RWPE1 (cell line): ENCODE measurements at regions not wholly inside any gene's neighbourhood (a gene's known extent, or its start where the extent isn't known, plus 50 kb on each side); places are given as distances from the start of the nearest gene placed in this dataset.
"Not testable (repeated sequence)": the region's sequence is repeated elsewhere in the genome, so short reads cannot be mapped to it uniquely, and the experiment has no call there.

Source experiments
- CTCF ChIA-PET: fragments of 350-600 bp; sonication (Branson Sonifier 250); formaldehyde crosslinking; extraction: SDS; loops from one replicate; lab custom pipeline; 2021; lab: Yijun Ruan, JAX
- POLR2A ChIA-PET: fragments of 400-600 bp; formaldehyde crosslinking; extraction: SDS; loops from one replicate; lab custom pipeline; 2020; ENCODE audit warnings: antibody characterized with exemption; ENCODE audit not compliant: low non-redundant PET; lab: Yijun Ruan, JAX
- DNase-seq: peaks from one replicate; pipeline ENCODE4 v3.0.0; 2012; ENCODE audit warnings: low spot score
- H3K27ac ChIP-seq: fragments of 450-650 bp; 2 replicates; pipeline ENCODE4 v1.5.1; 2017
- TF ChIP-seq, protein P1 (sequence below): fragments of 450-650 bp; conservative IDR thresholded peaks from 2 replicates; pipeline ENCODE4 v1.5.1; 2017; ENCODE audit warnings: low read depth, mild to moderate bottlenecking

GRCh38 chr4:169921732-169922131 lies 104.5 kb downstream of the MFAP3L start:
- ChIA-PET CTCF (no interaction called here), POLR2A (no interaction called here)
- TF ChIP-seq, protein P1, sequence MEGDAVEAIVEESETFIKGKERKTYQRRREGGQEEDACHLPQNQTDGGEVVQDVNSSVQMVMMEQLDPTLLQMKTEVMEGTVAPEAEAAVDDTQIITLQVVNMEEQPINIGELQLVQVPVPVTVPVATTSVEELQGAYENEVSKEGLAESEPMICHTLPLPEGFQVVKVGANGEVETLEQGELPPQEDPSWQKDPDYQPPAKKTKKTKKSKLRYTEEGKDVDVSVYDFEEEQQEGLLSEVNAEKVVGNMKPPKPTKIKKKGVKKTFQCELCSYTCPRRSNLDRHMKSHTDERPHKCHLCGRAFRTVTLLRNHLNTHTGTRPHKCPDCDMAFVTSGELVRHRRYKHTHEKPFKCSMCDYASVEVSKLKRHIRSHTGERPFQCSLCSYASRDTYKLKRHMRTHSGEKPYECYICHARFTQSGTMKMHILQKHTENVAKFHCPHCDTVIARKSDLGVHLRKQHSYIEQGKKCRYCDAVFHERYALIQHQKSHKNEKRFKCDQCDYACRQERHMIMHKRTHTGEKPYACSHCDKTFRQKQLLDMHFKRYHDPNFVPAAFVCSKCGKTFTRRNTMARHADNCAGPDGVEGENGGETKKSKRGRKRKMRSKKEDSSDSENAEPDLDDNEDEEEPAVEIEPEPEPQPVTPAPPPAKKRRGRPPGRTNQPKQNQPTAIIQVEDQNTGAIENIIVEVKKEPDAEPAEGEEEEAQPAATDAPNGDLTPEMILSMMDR, result no peak
- no peak for DNase-seq
- no peak overlapping the region for H3K27ac ChIP-seq

- TF ChIP-seq, protein P1, result no peak
- no peak for DNase-seq
- CTCF ChIA-PET, result no interaction called here
- POLR2A ChIA-PET, result no interaction called here
- no peak overlapping the region for H3K27ac ChIP-seq
Observed at GRCh38 chr4:169921237-169921636, 105.0 kb downstream of the MFAP3L start.

- H3K27ac ChIP-seq, POLR2A ChIA-PET, DNase-seq: not testable (repeated sequence)
- CTCF ChIA-PET, result interaction anchor here (0.6 kb wide), 1 partner anchor 129 kb away, joined by 3 read pairs; no protein-coding TSS in a partner anchor
Observed at GRCh38 chr4:169919194-169920124, 106.7 kb downstream of the MFAP3L start.

DNA sequence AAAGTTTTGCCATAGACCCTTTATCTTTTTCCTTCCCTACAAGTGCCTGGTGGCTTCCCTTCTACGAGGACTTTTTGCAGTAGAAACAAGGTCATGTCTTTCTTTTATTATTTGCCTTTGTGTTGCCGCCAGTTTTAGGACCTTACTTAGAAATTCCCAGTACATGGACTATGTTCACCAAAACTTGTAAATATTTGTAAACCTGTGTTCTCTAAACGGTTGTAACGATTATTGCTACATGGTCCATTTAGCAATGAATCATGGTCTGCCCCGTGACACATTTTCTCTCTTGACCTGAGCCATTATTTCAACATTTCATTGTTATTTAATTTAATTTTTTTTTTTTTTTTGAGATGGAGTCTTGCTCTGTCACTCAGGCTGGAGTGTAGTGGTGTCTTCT lies 110.7 kb downstream of the MFAP3L start:
- ChIA-PET POLR2A (no interaction called here), CTCF (no interaction called here)
- TF ChIP-seq, protein P1, result no peak
- DNase-seq, result no peak
- H3K27ac ChIP-seq, result no peak overlapping the region

DNA sequence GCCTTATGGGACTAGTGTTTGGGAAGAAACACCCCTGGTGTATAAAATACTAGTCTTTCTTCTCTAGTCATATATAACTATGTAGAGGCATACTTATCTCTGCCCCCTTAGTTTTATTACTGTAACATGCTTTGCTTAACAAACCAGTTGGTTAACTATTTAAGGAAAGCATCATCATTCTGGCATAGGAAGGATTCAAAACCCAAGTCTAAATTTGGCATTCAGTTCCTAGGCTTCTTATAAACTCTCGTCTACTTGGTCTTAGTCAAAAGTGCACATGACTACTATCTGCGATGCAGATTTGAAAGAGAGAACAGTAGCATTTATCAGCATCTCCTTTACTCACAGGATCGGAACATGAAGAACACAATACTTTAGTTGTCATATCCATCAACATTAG lies 111.3 kb downstream of the MFAP3L start:
- ChIA-PET POLR2A (no interaction called here), CTCF (no interaction called here)
- TF ChIP-seq, protein P1, result no peak
- H3K27ac ChIP-seq, result no peak overlapping the region
- DNase-seq, result no peak

- TF ChIP-seq, protein P1, result no peak
- CTCF ChIA-PET, result interaction anchor here (0.6 kb wide), 1 partner anchor 346 kb away, joined by 3 read pairs; no protein-coding TSS in a partner anchor
- POLR2A ChIA-PET, result no interaction called here
- no peak overlapping the region for H3K27ac ChIP-seq
- DNase-seq, result no peak
Observed at GRCh38 chr4:169912996-169913395, 113.2 kb downstream of the MFAP3L start.

DNA sequence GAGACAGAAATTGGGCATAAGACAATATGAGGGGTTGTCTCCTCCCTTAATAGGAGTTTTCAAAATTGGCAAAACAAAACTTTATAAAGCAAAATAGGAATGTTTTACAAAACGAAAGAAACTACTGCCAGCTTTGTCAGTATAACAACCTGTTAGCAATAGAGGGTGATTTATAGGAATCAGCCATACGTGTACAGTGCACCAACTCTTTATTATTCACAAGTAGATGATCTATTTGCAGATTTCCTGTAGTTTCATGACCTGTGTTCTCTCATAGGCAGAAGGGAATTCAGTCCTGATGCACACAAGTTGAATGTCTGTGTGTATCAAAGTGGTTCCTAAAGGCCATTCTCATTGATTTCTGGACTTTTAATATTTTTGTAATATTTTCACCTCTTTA lies 116.3 kb downstream of the MFAP3L start:
- POLR2A ChIA-PET, result no interaction called here
- DNase-seq, result no peak
- H3K27ac ChIP-seq, result no peak overlapping the region
- TF ChIP-seq, protein P1, result no peak
- CTCF ChIA-PET, result no interaction called here
